NCI-H187 treated with DMSO at 0.1 percent for 48 hours (cell line): ENCODE measurements at regions not wholly inside any gene's neighbourhood (a gene's known extent, or its start where the extent isn't known, plus 50 kb on each side); places are given as distances from the start of the nearest gene placed in this dataset.

Experiments
- DNase-seq: peaks from one replicate; lab custom pipeline; 2025; lab: John Stamatoyannopoulos, UW

DNA sequence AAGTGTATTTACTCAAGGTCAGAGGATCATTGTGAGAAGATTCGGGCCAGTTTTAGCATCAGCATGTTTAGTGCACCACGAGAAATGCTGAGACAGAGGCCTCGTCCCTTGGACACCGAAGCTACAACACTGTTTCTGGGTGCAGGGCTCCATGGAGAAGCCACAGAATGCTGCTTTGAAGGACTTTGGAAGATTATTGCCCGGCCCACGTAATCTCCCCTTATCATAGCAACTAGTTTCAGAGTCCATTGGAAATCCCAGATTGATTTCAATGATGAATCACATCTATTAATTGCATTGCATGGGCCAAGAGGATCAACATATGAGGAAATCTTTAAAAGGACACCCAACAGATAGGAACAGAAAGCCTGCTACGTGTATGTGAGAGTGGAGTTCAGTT is 156.0 kb downstream of the MAF start:
- DNase-seq, result no peak

DNA sequence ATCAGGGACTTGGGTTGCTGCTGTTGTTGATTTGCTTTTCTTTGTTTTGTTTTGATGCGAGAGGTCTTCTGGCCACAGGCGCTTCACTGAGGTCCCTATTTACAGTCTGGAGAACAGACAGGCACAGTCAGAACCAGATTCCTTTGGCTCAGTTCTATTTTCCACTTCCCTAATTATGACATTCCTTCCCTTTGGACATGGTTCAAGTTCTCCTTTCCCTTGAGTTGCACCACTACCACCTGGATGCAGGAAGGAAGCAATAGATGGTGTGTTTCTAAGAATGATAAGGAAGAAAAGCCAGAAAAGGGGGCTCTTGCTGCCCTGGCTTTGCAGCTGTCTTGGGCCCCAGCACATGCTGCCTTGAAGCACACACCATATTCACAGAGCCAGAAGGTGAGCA is 160.6 kb downstream of the MAF start:
- no peak for DNase-seq

DNA sequence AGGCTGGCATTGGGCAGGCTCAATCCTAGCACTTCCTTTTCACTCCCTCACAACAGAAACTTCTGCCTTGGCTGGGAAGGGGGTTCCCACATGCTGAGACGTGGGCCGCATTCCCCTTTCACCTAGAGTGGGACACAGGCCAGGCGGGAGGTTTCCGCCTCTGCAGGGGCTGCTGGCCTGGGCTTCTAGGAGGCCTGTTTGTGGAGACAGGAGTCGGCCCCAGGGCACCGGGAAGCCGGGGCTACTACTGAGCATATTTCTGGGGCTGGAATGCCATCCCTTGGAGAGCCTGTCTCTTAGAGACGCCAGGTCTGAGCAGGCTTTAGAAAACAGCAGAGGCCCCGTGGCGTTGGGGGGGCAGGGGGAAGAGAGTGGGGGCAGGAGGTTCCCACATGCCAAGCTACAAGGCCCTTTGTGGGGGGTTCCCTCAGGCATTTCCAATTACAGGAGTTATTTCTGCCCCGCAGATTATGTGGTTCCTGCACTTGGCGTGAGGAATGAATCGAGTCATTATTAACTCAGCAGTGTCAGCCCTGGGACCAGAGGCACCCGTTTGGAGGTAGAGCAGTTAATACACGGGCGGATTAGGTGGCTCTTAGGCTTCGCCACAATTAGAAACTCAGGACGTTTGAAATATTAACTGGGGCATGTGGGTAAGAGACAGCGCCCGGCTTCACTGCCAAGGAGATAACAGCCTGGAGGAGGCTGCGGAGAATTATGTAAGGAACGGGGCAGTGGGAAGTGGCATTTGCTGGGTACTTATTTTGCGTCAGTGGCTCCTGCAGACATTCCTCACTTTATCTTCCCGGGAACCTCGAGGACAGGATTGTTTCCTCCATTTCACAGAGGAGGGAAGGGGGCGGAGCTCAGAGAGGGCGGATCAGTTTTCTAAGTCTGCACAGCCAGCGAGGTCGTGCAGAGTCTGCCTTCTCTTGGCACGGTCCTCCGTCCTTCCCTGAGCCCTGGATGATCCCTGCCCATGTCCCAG is 162.5 kb downstream of the MAF start:
- DNase-seq, result no peak

DNA sequence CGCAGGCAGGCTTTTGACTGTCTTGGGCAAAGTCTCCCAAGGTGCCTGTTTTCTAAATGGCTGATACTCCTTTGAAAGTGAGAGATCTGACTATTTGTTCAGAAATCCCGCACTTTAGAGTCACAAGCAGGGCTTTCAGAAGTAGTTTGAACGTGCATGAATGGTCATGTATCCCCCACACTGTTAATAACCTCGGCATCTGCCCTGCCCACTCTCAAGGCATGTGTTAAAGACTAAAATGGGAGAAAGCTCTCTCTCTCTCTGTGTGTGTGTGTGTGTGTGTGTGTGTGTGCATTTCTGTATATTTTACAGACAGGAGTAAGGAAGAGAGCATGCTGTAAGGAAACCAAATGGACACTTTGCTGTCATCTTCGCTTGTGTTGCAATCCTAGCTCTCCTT is 163.7 kb downstream of the MAF start:
- DNase-seq, result no peak

DNA sequence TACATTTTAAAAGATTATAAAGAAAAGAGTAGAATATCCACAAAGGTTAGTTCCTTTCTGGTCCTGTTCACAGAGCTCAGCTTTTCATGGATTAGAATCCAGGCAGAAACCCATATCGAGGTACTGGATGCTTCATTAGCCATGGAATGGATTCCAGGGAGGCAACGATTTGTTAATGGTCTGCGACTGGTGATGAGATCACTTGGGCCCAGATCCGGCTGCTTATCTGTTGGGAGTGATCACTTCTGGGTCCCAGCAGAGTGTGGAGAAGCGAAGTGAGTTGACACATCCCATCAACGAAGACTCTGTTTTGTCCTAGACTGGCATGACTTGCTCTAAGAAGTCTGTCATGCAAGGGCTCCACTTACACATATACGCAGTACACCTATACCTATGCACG is 165.8 kb downstream of the MAF start:
- DNase-seq, result no peak

DNA sequence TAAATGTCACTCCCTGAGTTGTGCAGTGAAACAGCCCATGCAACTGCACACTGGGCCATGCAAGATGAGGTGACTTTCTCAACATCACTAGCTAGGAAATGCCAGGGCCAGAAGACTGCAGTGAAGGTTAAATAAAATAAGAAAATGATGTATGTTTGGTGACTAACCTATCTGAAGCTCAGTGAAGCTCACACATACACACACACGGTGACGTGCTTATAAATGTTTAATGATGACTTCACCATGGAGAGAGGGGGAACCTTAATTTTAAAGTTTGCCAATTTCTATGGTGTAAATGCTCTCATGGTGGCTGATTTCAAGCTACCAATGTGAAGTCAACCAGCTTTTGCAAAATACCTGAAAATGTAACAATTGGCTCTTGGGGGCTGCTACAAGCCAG is 166.4 kb downstream of the MAF start:
- DNase-seq, result no peak

DNA sequence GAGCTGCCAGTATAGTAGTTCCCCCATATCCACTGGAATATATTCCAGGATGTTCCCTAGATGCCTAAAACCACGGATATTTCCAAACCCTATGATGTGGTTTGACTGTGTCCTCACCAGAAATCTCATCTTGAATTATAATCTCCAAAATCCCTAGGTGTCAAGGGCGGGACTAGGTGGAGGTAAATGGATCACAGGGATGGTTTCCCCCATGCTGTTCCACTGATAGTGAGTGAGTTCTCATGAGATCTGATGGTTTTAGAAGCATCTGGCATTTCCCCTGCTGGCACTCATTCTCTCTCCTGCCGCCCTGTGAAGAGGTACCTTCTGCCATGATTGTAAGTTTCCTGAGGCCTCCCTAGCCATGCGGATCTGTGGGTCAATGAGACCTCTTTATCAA is 168.6 kb downstream of the MAF start:
- DNase-seq, result no peak

DNA sequence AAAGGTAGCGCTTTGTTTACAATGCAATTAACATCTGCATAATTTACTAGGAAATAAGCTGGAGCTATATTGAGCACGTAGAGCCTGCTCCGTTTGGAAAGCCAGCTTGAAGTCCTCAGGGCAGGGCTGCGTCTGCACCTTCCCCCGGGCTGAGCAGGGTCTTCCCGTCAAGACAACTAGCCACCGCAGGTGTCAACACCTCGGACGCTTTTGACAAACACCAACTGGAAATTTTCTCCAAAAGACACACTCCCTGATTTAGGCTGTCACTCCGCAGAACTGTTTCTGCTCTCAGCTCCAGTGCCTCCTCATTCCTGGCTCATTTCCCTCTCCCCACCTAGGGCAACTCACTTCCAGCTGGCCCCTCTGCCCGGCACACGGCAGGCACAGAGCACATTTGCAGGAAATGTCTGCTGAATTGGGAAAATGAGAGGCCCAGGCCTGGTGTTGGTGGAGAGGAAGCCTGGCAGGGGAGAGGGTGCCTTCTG is 170.3 kb downstream of the MAF start:
- DNase-seq, result no peak

DNA sequence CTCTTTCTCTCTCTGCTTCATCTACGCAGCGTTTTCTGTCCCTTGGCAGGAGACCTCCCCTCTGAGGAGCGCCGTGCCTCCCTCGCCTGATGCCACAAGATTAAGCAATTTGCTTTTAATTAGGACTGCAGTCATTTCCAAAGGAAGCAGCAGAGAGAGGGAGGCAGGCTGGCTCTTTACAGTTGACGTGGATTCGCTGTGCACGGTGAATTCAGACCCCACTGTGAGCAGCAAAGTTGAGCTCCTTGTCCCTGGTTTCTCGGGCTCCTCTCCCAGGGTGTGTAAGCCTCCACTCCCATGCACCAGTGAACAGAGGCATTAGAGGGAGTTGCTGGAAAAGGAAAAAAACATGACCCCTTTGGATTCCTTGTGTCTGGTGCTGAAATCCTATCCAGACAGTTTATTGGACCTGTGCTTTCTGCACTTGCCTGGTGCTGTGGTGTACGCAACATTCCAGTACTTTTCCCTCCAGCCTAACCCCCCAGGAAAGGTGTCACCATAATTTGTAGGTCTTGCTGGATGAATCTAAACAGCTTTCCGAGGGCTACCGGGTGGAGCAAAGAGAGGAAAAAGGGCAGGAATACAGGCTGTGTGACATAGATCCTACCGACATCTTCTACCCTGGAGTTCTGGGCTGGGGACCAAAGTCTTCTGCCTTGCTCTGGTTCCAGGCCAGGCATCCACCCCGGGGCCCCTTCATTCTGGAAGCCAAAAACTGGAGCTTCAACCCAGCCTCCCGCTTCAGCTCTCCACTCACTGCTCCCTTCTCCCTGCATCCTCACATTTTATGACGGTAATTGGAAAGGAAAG is 171.0 kb downstream of the MAF start:
- no peak for DNase-seq

DNA sequence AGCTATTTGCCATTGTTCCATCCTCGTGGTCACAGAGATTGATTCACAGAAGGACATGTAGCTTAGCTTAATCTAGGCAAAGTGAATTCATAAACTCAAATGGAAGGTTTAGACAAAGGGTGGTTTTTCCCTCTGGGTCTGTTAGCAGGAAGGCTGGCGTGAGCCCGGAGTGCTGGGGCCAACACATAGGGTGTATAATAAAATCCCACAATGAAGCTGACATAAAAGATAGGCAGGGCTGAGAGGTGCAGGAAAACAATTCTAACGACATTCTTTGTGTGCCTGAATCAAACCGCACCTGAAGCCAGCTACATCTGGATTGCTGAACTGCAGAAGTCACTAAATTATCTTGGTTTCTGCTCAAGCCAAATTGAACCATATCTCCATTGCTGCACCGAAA is 173.9 kb downstream of the MAF start:
- DNase-seq, result no peak

DNA sequence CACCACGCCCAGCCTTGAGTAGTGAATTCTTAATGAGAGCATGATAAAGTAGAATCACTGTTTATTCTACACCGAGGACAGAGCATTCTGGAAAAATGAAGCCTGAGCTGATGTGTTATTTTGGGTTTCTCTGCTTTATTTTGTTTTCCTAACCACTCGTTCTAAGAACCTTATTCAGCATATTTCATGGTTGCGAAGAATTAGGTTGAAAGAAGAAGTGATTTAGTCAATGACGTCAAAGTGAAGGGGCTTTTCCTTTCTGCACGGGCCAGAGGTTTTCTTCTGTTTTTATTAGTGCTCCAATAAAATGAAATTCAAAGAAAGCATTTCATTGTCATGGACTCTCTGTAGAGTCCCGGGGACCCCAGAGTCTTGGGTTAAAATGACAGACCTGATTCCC is 178.5 kb downstream of the MAF start:
- no peak for DNase-seq

DNA sequence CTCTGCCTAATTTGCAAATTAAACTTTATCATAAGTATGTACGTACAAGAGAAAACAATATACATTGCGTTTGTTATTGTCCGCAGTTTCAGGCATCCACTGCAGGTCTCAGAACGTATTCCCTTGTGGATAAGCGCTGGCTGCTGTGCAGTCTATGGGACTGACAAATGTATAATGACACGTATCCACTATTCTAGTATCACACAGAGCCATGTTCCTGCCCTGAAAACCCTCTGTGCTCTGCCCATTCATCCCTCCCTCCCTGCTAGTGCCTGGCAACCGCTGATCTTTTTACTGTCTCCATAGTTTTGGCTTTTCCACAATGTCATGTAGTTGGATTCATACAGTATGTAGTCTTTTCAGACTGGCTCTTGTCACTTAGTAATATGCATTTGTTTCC is 179.4 kb downstream of the MAF start:
- no peak for DNase-seq

DNA sequence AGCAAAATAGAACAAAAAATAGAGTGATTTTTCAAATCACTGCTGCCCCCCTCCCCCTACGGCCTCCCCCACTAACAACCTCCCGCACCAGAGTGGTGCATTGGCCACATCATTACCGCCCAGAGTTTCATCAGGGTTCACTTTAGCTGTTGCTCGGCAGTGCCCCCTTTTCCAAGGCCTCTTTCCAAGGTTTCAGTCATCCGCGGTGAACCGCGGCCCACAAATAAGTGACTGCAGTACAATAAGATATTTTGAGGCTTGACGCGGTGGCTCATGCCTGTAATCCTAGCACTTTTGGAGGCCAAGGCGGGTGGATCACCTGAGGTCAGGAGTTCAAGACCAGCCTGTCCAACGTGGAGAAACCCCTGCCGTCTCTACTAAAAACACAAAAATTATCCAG is 180.0 kb downstream of the MAF start:
- DNase-seq, result no peak

DNA sequence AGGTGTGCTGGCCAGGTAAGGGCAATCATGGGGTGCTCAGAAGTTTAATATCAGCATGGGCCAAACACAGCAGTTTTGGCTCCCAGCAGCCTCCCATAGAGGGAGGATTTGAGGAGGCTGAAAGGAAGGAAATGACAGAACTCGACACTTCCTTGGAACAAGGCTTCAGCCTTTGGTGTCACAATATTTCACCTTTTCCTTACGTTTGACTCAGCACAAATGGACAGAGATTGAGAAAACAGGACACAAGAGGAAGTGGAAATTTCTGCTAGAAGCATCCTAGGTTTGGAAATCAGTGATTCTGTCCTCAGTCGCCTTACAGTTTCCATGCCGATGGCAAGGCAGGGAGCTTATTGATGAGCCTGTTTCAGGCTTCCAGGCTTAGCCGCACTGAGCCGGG is 181.4 kb downstream of the MAF start:
- DNase-seq, result no peak

DNA sequence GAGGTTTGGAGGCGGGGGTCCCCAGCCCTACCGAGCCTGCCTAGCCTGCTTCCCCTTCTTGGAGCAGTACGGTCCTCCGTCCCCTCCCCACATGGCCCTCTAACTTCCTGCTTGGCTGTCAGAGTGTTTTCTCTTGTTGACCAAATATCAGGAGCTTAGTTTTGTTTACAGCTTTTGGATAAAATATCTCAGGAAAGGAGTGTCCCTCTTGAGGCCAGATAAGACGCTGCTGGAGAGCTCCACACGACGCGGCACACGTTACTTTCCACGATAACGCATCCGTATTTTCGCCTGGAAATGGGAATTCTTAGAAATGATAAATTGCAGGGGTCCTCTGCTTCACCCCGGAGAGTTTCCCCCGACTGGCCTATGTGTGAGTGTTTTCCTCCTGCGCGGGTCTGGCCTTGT is 182.9 kb downstream of the MAF start:
- no peak for DNase-seq

DNA sequence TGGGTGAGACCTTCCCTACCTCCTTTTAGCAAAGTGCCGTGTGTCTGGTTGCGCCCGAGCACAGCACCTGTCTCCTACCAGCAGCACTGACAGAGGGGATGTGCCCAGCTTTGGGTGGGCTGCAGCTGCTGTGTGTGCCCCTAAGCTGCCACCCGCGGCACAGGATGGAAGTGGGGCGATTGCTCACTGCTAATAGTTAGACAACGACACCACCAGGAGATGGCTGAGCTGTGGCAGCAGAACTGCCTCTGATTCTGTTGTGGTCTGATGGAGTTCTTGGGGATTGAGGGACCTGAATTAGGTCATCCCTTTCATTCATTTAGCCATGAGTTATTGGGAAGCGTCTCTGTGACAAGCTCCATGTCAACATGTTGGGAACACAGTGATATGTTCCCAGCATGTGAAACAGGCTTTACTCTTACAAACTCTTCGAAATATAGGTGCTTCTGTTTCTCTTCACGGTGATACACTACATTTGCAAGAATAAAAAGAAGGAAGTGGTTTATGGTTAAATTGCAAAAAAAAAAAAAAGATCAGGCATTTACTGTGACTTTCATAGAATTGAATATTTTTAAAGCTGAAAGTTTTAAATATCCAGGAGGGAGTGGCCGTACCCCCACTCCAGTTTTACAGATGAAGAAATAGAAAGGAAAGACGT is 184.4 kb downstream of the MAF start:
- no peak for DNase-seq

DNA sequence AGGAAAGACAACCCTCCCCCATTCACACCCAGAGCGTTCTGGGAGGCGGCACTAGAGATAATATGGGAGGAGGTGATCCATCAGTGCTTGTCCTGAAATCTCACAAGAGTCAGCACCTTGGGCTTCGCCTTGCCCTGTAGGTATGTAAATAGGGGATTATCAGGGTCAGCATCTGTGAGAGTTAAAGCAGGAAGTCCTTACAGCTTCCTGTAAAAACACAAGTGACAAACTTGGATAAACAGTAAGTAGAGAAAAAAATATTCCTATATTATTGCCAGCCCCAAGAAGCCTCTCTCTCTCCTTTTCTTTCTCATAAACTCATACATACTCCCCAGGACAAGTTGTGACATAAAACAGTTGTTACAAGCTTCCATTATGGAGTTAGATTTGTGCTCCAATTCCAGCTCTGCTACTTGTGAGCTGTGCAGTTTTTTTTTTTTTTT is 187.7 kb downstream of the MAF start:
- no peak for DNase-seq

DNA sequence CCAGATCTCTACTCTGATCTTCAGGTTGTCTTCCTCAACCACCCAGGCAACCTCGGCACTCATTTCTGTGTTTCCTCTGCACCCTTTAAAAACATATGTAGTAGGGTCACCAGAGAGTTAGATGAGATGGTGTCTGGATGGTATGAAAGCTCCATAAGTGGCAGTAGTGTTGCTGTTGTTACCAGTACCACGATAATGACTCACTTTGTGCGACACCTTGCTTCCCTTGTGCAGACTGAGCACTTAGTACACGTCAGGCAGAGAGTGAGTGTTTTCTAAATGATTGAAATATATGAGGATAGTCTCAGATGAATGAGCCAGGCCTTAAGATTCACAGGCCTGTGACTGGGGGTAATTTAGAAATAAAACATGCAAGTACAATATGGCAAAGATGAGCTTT is 188.7 kb downstream of the MAF start:
- no peak for DNase-seq

DNA sequence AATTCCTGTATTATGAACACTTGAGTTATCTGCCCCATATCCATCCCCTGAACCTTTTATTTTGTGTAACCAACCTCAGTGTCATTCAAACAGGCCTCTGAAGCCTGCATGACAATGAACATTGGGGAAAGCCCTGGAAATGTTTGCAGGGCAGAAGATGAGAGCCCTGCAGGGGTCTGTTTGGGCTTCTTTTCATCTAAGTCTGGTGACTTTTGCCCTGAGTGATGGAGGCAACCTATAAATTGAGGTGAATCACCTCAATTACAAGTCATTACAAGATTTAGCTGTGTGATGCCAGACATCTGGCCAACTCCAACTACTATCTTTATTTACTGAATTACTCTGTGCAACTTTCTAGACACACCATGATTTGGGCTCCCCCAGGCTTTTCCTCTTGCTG is 189.2 kb downstream of the MAF start:
- no peak for DNase-seq

DNA sequence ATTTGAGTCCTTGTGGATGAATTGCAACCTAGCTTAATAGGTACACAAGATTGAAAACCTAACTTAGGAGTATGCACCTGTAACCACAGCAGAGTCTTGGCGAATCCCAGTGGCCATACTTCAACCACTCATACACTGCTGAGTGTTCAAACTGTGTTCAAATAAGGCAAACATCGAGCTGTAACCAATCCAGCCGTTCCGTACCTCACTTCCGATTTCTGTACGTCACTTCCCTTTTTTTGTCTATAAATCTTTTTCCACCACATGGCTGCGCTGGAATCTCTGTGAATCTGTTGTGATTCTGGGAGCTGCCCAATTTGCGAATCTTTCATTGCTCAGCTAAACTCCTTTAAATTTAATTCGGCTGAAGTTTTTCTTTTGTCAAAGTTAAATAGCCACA is 190.6 kb downstream of the MAF start:
- no peak for DNase-seq

DNA sequence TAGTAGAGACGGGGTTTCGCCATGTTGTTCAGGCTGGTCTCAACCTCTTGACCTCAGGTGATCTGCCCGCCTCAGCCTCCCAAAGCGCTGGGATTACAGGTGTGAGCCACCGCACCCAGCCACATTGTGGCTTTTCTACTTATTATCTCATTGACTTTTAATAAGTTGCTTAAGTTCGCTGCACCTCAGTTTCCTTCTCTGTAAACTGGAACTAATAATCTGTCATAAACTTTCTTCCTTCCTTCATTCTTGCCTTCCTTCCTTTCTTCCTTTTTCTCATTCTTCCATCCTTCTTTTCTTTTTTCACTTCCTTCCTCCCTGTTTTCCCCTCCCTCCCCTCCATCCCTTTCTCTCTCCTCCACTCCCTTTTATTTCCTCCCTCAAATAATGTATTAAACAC is 192.2 kb downstream of the MAF start:
- DNase-seq, result no peak

DNA sequence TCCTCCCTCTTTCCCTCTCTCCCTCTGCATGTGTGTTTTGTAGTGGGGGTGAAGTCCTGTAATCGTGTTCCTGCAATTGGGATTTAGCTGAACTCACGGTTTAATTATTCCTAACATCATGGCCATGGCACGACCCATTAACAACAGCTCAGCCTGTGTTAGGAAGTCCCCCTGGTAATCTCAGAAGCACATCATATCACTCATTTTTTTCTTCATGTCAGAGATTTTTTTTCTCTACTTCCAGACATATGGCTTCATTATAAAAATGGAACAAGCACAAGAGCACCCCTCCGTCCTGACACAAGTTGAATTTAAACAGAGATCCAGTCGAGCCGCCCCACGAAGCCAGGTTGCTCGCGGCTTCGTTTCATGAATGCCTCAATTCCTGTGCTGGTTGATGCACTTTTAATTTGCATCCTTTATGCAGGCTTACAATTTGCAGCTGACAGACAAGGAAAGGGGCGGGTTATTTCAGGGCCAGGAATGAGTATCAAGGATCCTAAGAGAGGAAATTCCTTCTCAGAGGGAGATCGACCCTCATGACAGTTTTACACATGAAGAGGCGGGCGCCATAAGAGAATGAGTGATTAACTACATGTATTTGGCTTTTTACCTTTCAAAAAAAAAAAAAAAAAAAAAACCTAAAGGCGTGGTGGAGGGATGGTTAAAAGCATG is 192.9 kb downstream of the MAF start:
- no peak for DNase-seq
